Endothelial cell of umbilical vein (primary cell): ENCODE measurements at regions not wholly inside any gene's neighbourhood (a gene's known extent, or its start where the extent isn't known, plus 50 kb on each side); places are given as distances from the start of the nearest gene placed in this dataset.

ENCODE experiments used
- BruUV-seq: library from RNA; stranded (reverse); fragments of 400-500 nt; replicated peaks from 2 replicates; lab custom pipeline; 2021; lab: Mats Ljungman, UMichigan
- CTCF ChIA-PET: fragments of 300-600, 350-600 bp; sonication (Branson Sonifier 250); formaldehyde crosslinking; loops from one replicate; lab custom pipeline; 2021; ENCODE audit warnings: antibody characterized with exemption, inconsistent platforms; lab: Charles Lee
- POLR2A ChIA-PET: fragments of 300-600, 350-600 bp; sonication (Branson Sonifier 250); formaldehyde crosslinking; loops from one replicate; lab custom pipeline; 2021; ENCODE audit warnings: antibody characterized with exemption, inconsistent platforms; lab: Charles Lee
- DNase-seq: peaks from one replicate; pipeline ENCODE4 v3.0.0-alpha.2; 2011; ENCODE audit warnings: low read depth, low spot score
- FAIRE-seq: peaks from 2 replicates; lab custom pipeline; 2011; peaks lifted over from hg19 to GRCh38; lab: Jason Lieb, UNC
- H2AFZ ChIP-seq: 2 replicates; pipeline ENCODE4 v1.6.0; 2012; ENCODE audit warnings: low read depth, low read length, control low read depth, inconsistent platforms
- H3K27ac ChIP-seq: 2 replicates; pipeline ENCODE4 v1.5.1; 2011; ENCODE audit warnings: low read depth, mild to moderate bottlenecking, control low read depth, low read length, moderate library complexity; ENCODE audit not compliant: insufficient read depth
- H3K27me3 ChIP-seq, 2 experiments: 2 replicates each; pipeline versions ENCODE4 v1.6.0 to v1.6.1; 2011; ENCODE audit warnings: low read length in 2 of 2, mixed read lengths in 1 of 2; ENCODE audit not compliant: control insufficient read depth in 2 of 2, insufficient read depth in 2 of 2
- H3K36me3 ChIP-seq, 2 experiments: 2 replicates in 1 of 2; 3 replicates in 1 of 2; pipeline ENCODE4 v1.5.1; 2011; ENCODE audit warnings: low read length in 2 of 2, mild to moderate bottlenecking in 1 of 2, moderate library complexity in 1 of 2; ENCODE audit not compliant: control insufficient read depth in 2 of 2, insufficient read depth in 2 of 2; ENCODE audit errors: extremely low read depth in 1 of 2
- H3K4me1 ChIP-seq: 3 replicates; pipeline ENCODE4 v1.5.1; 2011; ENCODE audit warnings: mild to moderate bottlenecking, low read length; ENCODE audit not compliant: control insufficient read depth, insufficient read depth; ENCODE audit errors: extremely low read depth
- H3K4me2 ChIP-seq: 2 replicates; pipeline ENCODE4 v1.6.1; 2011; ENCODE audit warnings: low read length, control low read depth, mixed read lengths; ENCODE audit not compliant: insufficient read depth
- H3K4me3 ChIP-seq, 3 experiments: fragments of 200-600 bp in 1 of 3; sonication (generic), shearing (Covaris generic) in 1 of 3; replicated peaks in 1 of 3; 2 replicates each; pipeline ENCODE4 v1.5.1; 2011 to 2016; ENCODE audit warnings: control low read depth in 3 of 3, low read length in 3 of 3, mild to moderate bottlenecking in 2 of 3, inconsistent platforms in 1 of 3, low read depth in 1 of 3, moderate library complexity in 1 of 3; ENCODE audit not compliant: insufficient read depth in 1 of 3
- H3K79me2 ChIP-seq: 2 replicates; pipeline ENCODE4 v1.6.0; 2012; ENCODE audit warnings: low read length, inconsistent platforms; ENCODE audit not compliant: control insufficient read depth, insufficient read depth
- H3K9ac ChIP-seq: replicated peaks from 2 replicates; pipeline ENCODE3; 2011; ENCODE audit warnings: low read length, control low read depth; ENCODE audit not compliant: insufficient read depth; ENCODE audit errors: extremely low read depth
- H3K9me1 ChIP-seq: replicated peaks from 3 replicates; pipeline ENCODE4 v1.6.0; 2011; ENCODE audit warnings: mild to moderate bottlenecking, low read length; ENCODE audit not compliant: control insufficient read depth, insufficient read depth; ENCODE audit errors: extremely low read depth
- H3K9me3 ChIP-seq: replicated peaks from 2 replicates; pipeline ENCODE4 v1.5.1; 2012; ENCODE audit warnings: low read length, inconsistent platforms; ENCODE audit not compliant: control insufficient read depth, insufficient read depth
- H4K20me1 ChIP-seq: replicated peaks from 2 replicates; pipeline ENCODE3; 2011; ENCODE audit warnings: mild to moderate bottlenecking, low read length; ENCODE audit not compliant: control insufficient read depth, insufficient read depth; ENCODE audit errors: extremely low read depth
- CTCF ChIP-seq, 2 donors: IDR thresholded peaks; 1 replicate in 1 of 2; 2 replicates in 1 of 2; pipeline ENCODE4 v1.5.1; 2011; ENCODE audit warnings: low read length in 2 of 2, mild to moderate bottlenecking in 2 of 2, moderate library complexity in 2 of 2, control low read depth in 1 of 2, inconsistent platforms in 1 of 2, low read depth in 1 of 2; ENCODE audit not compliant: insufficient read depth in 1 of 2; ENCODE audit errors: extremely low read depth in 1 of 2
- MAX ChIP-seq: IDR thresholded peaks from 2 replicates; pipeline ENCODE4 v1.6.1; 2011; ENCODE audit not compliant: insufficient read depth, insufficient read length
- MYC ChIP-seq: IDR thresholded peaks from one replicate; pipeline ENCODE4 v1.6.1; 2011; ENCODE audit warnings: mild to moderate bottlenecking, low read depth, low read length
- dilution Hi-C: fragments of 300-500 bp; cut with MboI; formaldehyde crosslinking; loops from one replicate; pipeline ENCODE4 v1.15.0; 2019; ENCODE audit warnings: low sequenced_read_pairs; ENCODE audit not compliant: extremely low pct_ligation_motif_present
- intact Hi-C: fragments of 100-400 bp; cut with micrococcal nuclease; formaldehyde crosslinking; loops from one replicate; pipeline ENCODE4 v1.10.0; 2022

- no TSS peak for BruUV-seq
- peak; percentile 53 for DNase-seq
- H3K9ac ChIP-seq, result no peak overlapping the region
- no peaks in the 10 kb centered on the region for H3K9me1 ChIP-seq
- FAIRE-seq, result no peak
- no peaks in the 10 kb centered on the region for H3K9me3 ChIP-seq
- intact Hi-C loops, result loop anchor here (1.0 to 10.0 kb wide), 5 partner anchors 386 to 640 kb away; no protein-coding TSS in a partner anchor
- H3K79me2 ChIP-seq, result no peaks in the 10 kb centered on the region
- H2AFZ ChIP-seq, result peak overlapping the region; percentile 50
- ChIA-PET CTCF (interaction anchor here (1.1 to 2.7 kb wide), 2 partner anchors 621 to 641 kb away, joined by 3 to 13 read pairs; no protein-coding TSS in a partner anchor), POLR2A (no interaction called here)
- H3K4me1 ChIP-seq, result no peaks in the 10 kb centered on the region
- H3K36me3 ChIP-seq, result no peaks in the 10 kb centered on the region
- TF ChIP-seq MAX (peak; percentile 76), MYC (no peak), CTCF (IDR thresholded peaks at IDR 0.05; ENCODE audit: extremely low read depth in 1 of 2, insufficient read depth in 1 of 2, low read depth in 1 of 2, low read length in 2 of 2) (peak; percentile 85 to 87)
- H3K4me2 ChIP-seq, result no peak overlapping the region
- no peak overlapping the region for H3K4me3 ChIP-seq
- dilution Hi-C loops, result no loop called here
- no peak overlapping the region for H3K27ac ChIP-seq
- H3K27me3 ChIP-seq, result no peaks in the 10 kb centered on the region
- no peaks in the 10 kb centered on the region for H4K20me1 ChIP-seq
Observed at GRCh38 chr10:44310762-44311562, 73.9 kb downstream of the CXCL12 start.
